KMS-11 (cell line): ENCODE measurements at regions not wholly inside any gene's neighbourhood (a gene's known extent, or its start where the extent isn't known, plus 50 kb on each side); places are given as distances from the start of the nearest gene placed in this dataset.

Experiments
- H2AFZ ChIP-seq: fragments of 200-600 bp; sonication (generic); 2 replicates; pipeline ENCODE4 v1.6.1; 2016; ENCODE audit warnings: antibody characterized with exemption, mixed run types, low read depth
- H3K27ac ChIP-seq: fragments of 200-600 bp; sonication (generic); 2 replicates; pipeline ENCODE4 v1.6.1; 2016; ENCODE audit warnings: mild to moderate bottlenecking, mixed run types
- H3K27me3 ChIP-seq: fragments of 200-600 bp; sonication (generic); 2 replicates; pipeline ENCODE4 v1.6.1; 2017; ENCODE audit warnings: mild to moderate bottlenecking, low read depth, mixed run types, moderate library complexity; ENCODE audit not compliant: insufficient read depth
- H3K36me3 ChIP-seq: fragments of 200-600 bp; sonication (generic); 2 replicates; pipeline ENCODE4 v1.6.1; 2017; ENCODE audit warnings: mild to moderate bottlenecking, mixed run types; ENCODE audit not compliant: insufficient read depth
- H3K4me1 ChIP-seq: fragments of 200-600 bp; sonication (generic); 2 replicates; pipeline ENCODE4 v1.6.1; 2016; ENCODE audit warnings: mild to moderate bottlenecking, low read depth, mixed run types; ENCODE audit not compliant: poor library complexity, severe bottlenecking
- H3K4me2 ChIP-seq: fragments of 200-600 bp; sonication (generic); 2 replicates; pipeline ENCODE4 v1.7.0; 2016; ENCODE audit warnings: mild to moderate bottlenecking, mixed run types
- H3K4me3 ChIP-seq: fragments of 200-600 bp; sonication (generic); IDR thresholded peaks from 2 replicates; pipeline ENCODE4 v1.6.1; 2017; ENCODE audit warnings: low read depth, low read length, mixed read lengths; ENCODE audit not compliant: insufficient read depth
- H3K79me2 ChIP-seq: fragments of 200-600 bp; sonication (generic); 2 replicates; pipeline ENCODE4 v1.6.1; 2016; ENCODE audit warnings: low read depth, mixed run types; ENCODE audit not compliant: insufficient read depth
- H3K9ac ChIP-seq: fragments of 200-600 bp; sonication (generic); 2 replicates; pipeline ENCODE4 v1.6.1; 2016; ENCODE audit warnings: mild to moderate bottlenecking, mixed run types
- H4K20me1 ChIP-seq: fragments of 200-600 bp; sonication (generic); 2 replicates; pipeline ENCODE4 v1.6.1; 2016; ENCODE audit warnings: mild to moderate bottlenecking, mixed run types; ENCODE audit not compliant: insufficient read depth
- TF ChIP-seq, protein P1 (sequence below): fragments of 200-600 bp; sonication (generic); conservative IDR thresholded peaks from 2 replicates; pipeline ENCODE4 v1.6.1; 2017; ENCODE audit warnings: low read depth, mild to moderate bottlenecking, antibody characterized with exemption, low read length, moderate library complexity, mixed read lengths

DNA sequence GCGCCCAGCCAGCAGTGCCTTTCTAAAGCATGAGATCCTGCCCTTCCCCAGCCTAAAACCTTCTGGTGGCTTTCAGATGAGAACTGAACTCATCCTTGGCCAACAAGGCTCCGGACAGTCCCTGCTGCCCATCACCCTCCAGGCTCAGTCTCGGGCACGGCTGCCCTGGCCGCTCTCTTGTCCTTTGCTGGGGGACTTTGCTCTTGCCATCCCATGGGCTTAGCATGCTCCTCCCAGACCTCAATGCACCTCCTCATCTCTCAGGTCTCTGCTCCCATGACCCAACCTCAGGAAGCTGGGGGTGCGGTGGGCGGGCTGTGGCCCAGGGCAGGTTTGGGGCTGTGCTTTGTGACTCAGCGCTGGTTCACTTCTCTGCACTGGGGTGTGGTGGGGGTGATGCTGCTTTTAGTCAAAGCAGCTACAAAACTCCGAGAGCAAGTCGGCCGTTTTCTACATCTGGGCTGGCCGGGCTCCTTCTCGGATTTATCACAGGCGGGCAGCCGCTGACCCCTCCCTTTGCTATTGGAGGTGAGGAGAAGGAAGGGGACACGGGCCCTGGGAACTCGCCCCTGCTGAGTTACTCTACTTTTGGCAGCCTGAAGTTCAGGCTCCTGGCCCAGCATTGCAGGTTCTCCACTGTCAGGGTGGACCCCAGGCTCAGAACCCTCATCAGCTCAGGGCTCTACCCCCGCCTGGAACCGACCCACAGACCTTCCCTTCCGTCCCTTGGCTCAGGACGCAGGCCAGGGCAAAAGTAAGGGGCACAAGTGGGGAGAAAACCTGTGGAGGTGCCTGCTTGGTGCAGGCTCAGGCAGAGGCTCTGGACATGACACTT is 90.6 kb upstream of the TAF1B start:
- Histone ChIP-seq H4K20me1 (no peaks in the 10 kb centered on the region), H3K9ac (no peak overlapping the region), H2AFZ (no peak overlapping the region), H3K4me3 (no peak overlapping the region), H3K4me2 (no peak overlapping the region), H3K27ac (no peak overlapping the region), H3K27me3 (no peaks in the 10 kb centered on the region), H3K4me1 (peaks cover 24% of the 10 kb centered on the region), H3K79me2 (no peaks in the 10 kb centered on the region), H3K36me3 (no peaks in the 10 kb centered on the region)
- TF ChIP-seq, protein P1, sequence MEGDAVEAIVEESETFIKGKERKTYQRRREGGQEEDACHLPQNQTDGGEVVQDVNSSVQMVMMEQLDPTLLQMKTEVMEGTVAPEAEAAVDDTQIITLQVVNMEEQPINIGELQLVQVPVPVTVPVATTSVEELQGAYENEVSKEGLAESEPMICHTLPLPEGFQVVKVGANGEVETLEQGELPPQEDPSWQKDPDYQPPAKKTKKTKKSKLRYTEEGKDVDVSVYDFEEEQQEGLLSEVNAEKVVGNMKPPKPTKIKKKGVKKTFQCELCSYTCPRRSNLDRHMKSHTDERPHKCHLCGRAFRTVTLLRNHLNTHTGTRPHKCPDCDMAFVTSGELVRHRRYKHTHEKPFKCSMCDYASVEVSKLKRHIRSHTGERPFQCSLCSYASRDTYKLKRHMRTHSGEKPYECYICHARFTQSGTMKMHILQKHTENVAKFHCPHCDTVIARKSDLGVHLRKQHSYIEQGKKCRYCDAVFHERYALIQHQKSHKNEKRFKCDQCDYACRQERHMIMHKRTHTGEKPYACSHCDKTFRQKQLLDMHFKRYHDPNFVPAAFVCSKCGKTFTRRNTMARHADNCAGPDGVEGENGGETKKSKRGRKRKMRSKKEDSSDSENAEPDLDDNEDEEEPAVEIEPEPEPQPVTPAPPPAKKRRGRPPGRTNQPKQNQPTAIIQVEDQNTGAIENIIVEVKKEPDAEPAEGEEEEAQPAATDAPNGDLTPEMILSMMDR: no peak

DNA sequence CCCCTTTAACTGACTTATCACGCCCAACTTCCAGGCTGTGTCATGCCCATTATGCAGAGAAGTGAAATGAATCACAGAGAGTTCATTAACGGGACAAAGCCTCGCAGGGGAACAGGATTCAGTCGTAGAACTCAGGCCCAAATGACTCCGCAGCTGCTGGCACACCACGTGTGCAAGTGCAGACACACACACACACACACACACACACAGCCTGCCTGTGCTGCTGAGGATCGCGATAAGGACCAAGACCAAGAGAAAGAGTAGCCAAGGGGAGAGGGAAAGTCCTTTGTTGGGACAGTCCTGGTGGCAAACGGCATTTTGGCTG is 90.0 kb upstream of the TAF1B start:
- Histone ChIP-seq H3K9ac (no peak overlapping the region), H3K79me2 (no peaks in the 10 kb centered on the region), H4K20me1 (no peaks in the 10 kb centered on the region), H3K27ac (no peak overlapping the region), H3K4me1 (peaks cover 26% of the 10 kb centered on the region), H3K36me3 (no peaks in the 10 kb centered on the region), H3K4me2 (no peak overlapping the region), H3K27me3 (no peaks in the 10 kb centered on the region), H3K4me3 (no peak overlapping the region), H2AFZ (no peak overlapping the region)
- TF ChIP-seq, protein P1: no peak

DNA sequence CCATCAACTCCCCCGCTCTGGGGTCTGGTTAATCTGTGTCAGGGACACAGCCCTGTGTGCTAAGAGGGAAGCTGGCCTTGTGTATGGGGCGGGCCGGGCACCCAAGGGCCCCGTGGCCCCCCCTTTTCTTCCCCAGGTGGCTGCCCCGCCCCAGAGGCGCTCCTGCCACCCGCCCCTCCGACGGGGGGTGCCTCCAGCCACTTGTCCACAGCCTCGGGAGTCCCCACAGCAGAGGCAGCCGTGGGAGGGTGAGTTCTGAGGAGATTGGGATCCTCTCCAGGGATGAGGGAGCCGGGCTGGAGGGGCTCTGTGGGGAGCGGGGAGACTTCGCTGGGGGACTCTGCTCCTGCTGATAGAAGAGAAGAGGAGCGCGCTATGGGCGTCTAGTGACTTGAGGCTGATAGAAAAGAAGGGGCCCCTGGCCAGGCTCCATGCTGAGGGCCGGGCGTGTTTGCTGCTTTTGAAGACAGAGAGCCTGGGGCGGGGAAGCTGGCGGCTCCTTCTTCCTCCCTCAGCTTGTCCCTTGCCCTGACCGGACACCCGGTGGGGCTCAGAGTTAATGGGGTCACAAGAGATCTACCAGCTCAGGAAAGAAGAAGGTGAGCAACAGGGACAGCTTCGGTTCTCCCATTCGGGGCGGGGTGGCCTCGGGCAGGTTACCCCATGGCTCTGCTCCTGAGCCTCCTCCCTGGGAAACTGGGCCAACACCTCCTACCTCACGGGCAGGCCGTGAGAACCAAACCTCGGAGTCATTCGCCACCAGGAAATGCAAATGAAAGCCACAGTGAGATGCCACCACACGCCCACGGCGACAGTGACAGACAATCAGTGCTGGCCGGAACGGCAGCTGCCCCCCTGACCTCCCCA is 89.4 kb upstream of the TAF1B start:
- no peaks in the 10 kb centered on the region for H3K27me3 ChIP-seq
- TF ChIP-seq, protein P1: no peak
- no peak overlapping the region for H2AFZ ChIP-seq
- no peaks in the 10 kb centered on the region for H3K36me3 ChIP-seq
- no peak overlapping the region for H3K4me3 ChIP-seq
- no peaks in the 10 kb centered on the region for H3K79me2 ChIP-seq
- H4K20me1 ChIP-seq: no peaks in the 10 kb centered on the region
- no peak overlapping the region for H3K27ac ChIP-seq
- H3K4me1 ChIP-seq: peaks cover 33% of the 10 kb centered on the region
- H3K4me2 ChIP-seq: no peak overlapping the region
- H3K9ac ChIP-seq: no peak overlapping the region

GRCh38 chr2:9754532-9754887 is 88.8 kb upstream of the TAF1B start:
- no peak overlapping the region for H2AFZ ChIP-seq
- H3K27me3 ChIP-seq: no peaks in the 10 kb centered on the region
- H3K4me3 ChIP-seq: no peak overlapping the region

More at GRCh38 chr2:9754532-9754887, 88.8 kb upstream of the TAF1B start:
- Histone ChIP-seq H4K20me1 (no peaks in the 10 kb centered on the region), H3K36me3 (no peaks in the 10 kb centered on the region), H3K4me2 (no peak overlapping the region), H3K4me1 (peaks cover 39% of the 10 kb centered on the region), H3K79me2 (no peaks in the 10 kb centered on the region), H3K27ac (no peak overlapping the region), H3K9ac (no peak overlapping the region)
- TF ChIP-seq, protein P1: no peak
